ENCODE measurements at regions not wholly inside any gene's neighbourhood (a gene's known extent, or its start where the extent isn't known, plus 50 kb on each side); places are given as distances from the start of the nearest gene placed in this dataset.

- DNase-seq, result no peak
Measured at GRCh38 chr2:75381032-75381431, 179.7 kb downstream of the EVA1A start.

- no peak for DNase-seq
Measured at GRCh38 chr2:75379476-75380210, 180.3 kb upstream of the TACR1 start.

- DNase-seq, result peak; percentile 40
Measured at GRCh38 chr2:75375646-75376582, 176.6 kb upstream of the TACR1 start.

DNA sequence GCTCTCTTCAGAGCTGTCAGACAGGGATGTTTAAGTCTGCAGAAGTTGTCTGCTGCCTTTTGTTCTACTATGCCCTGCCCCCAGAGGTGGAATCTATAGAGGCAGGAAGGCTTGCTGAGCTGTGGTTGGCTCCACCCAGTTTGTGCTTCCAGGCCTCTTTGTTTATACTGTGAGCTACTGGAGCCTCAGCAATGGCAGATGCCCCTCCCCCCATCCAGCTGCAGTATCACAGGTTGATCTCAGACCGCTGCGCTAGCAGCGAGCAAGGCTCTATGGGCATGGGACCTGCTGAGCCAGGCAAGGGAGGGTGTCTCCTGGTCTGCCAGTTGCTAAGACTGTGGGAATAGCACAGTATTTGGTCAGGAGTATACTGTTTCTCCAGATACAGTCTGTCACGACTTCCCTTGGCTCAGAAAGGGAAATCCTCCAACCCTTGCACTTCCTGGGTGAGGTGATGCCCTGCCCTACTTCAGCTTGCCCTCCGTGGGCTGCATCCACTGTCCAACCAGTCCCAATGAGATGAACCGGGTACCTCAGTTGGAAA lies 175.2 kb upstream of the TACR1 start:
- DNase-seq, result peak; percentile 25

DNA sequence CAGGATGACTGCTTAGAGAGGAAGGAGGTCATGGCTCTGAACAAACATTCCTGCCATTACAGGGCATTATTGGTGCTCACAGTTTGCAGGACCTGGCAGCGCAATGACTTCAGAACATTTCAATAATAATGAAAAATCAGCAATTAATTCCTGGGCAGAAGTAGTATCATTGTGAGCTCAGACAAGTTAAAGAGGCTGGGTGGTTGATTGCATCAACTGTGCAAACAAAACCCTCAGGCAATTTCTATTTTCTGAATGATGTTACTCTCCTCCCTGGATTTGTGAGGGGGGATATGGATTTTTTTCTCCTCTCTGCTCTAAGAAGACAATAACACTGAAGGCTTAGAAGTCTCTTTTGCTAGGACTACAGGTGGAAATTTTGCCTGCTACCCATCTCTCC lies 168.1 kb upstream of the TACR1 start:
- no peak for DNase-seq

DNA sequence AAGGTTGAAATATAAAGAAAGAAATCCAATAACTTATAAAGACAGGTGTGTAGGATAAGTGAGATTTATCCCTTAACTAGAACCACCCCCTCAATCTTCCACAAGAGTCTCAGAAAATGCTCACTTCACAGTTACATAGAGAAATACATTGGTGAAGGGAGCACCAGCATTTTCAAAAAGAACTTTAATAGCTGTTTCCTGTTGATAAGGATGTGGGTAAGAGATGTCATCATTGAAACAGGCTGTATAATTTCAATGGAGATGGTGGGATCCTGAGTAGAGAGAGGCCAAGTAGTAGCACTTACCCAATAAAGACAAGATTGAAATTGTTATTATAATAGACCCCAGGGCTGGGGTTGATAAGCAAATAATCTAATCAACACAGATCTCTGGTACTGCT lies 162.2 kb upstream of the TACR1 start:
- no peak for DNase-seq

- DNase-seq, result no peak
Measured at GRCh38 chr2:75360945-75361344, 161.6 kb upstream of the TACR1 start.

GRCh38 chr2:75356865-75357264 lies 157.5 kb upstream of the TACR1 start:
- DNase-seq, result no peak

DNA sequence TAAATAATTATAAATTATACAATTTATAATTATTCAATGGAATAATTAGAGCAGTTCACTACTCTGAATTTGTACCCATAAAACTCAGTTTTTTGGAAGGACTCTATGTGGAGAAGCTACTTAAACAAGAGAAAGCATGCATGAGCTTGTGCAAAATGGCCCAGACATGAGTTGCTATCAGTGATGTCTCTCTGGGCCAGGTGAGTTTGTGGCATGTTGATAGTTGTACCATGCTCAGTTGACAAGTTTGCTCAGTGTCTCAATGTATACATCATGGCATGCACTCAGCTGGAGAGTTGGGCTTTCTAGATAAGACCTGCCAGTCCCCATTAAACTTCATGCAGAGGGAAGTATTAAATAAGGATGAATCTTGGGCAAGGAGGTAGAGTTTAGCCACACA lies 153.8 kb upstream of the TACR1 start:
- DNase-seq, result no peak

- no peak for DNase-seq
Measured at GRCh38 chr2:75348307-75348706, 149.0 kb upstream of the TACR1 start.

DNA sequence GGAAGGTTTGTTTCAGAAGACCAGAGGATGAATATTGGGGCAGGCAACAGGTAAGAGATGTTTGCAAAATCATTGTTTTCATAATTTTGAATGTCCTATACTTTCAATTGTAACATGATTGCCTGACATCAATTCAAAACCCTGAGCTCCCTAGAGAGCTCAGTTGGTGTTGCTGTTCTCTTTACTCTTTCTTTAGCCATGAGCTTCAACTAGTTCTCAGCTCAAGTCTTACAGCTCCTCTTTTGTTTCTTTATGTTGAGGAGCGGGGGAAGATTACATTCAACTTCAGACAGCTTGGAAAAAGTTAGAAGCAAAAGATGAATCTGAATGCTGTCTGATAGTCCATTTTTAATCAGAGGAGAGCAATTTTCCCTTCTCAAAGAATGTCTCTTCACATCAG lies 144.8 kb upstream of the TACR1 start:
- DNase-seq, result no peak

GRCh38 chr2:75342504-75343175 lies 143.3 kb upstream of the TACR1 start:
- DNase-seq, result no peak

- peak; percentile 69 for DNase-seq
Measured at GRCh38 chr2:75340560-75340959, 141.2 kb upstream of the TACR1 start.

DNA sequence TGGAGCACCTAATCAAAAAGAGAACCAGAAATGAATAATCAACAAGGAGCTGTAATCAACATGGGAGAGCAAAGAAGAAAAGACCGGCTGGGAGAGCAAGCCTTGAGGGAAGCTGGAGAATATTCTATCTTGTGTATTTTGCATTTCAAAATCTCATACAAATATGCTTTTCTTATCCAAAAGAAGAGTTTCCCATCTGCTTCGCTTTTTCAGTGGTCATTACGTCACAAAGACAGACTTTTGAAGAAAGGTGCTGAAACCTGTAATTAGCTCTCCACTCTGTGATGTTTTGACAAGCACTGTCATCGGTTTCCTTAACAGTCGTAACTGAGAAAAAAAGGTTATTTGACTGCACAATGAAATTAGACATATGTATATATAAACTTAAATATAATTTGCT lies 139.1 kb upstream of the TACR1 start:
- DNase-seq, result no peak

GRCh38 chr2:75337619-75338018 lies 138.3 kb upstream of the TACR1 start:
- no peak for DNase-seq

- no peak for DNase-seq
Measured at GRCh38 chr2:75337016-75337415, 137.7 kb upstream of the TACR1 start.

GRCh38 chr2:75336451-75336850 lies 137.1 kb upstream of the TACR1 start:
- no peak for DNase-seq

- no peak for DNase-seq
Measured at GRCh38 chr2:75334076-75334475, 134.8 kb upstream of the TACR1 start.

DNA sequence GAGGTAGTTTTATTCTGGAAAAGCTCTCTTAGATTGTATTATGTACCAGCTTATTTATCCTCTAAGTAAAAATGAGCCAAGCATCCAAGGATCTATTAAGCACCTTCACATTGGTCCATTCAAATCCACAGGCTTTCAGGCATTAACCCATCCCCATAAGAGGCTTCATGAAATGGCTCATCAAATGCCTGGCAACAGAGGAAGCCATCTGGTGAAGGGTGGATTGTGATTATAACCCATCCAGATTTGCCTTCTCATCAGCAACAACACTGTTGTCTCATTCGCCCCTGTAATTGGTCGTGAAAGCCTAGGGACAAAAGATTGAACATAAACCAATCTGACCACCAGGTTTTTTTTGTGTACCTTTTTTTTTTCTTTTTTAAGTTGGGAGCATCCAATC lies 134.3 kb upstream of the TACR1 start:
- no peak for DNase-seq

DNA sequence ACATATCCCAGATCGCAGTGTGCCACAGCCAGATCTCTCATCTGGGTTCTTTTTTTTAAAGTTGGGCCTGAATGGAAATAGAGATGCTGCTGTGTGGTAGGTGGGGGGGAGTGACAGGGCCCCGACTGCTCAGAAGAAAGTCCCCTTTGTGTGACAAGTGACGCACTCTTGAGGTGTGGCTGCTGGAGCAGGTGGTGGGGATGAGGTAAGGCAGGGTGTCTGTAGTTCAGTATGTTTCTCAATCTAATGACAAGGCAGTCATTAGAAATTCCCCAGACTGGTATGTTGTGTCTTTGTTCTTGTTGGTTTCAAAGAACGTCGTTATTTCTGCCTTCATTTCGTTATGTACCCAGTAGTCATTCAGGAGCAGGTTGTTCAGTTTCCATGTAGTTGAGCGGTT lies 128.8 kb upstream of the TACR1 start:
- DNase-seq, result no peak

DNA sequence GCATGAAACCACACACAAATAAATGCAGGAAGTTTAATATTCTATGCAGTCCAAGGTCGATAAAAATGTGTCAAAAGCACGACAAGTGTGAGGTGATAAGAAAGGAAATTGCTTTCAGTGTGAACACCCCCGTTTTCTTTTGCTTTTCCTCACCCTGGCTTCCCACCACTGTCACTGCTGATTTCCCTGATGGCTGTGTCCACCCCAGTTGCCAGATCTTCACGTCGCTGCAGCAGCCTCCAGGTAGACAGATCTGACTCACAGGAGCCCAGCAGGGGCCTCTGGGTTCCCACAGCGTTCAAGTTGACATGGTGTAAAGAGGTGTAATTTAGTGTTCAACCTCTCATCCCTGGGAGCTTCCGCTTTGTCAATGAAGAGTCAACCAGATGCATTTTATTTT lies 128.0 kb upstream of the TACR1 start:
- no peak for DNase-seq

- no peak for DNase-seq
Measured at GRCh38 chr2:75326645-75327044, 127.3 kb upstream of the TACR1 start.

GRCh38 chr2:75325594-75325993 lies 126.3 kb upstream of the TACR1 start:
- DNase-seq, result no peak
